Fibroblast of skin of left quadriceps (primary cell): ENCODE measurements at regions not wholly inside any gene's neighbourhood (a gene's known extent, or its start where the extent isn't known, plus 50 kb on each side); places are given as distances from the start of the nearest gene placed in this dataset.
A peak's percentile ranks its signal among the peaks of the same experiment; 100 is the strongest.
"Not testable (repeated sequence)": the region's sequence is repeated elsewhere in the genome, so short reads cannot be mapped to it uniquely, and the experiment has no call there.

ENCODE experiments used
- DNase-seq, 2 experiments: peaks; one replicate each; pipeline ENCODE4 v3.0.0-alpha.2; 2013; ENCODE audit warnings: low read depth in 2 of 2

DNA sequence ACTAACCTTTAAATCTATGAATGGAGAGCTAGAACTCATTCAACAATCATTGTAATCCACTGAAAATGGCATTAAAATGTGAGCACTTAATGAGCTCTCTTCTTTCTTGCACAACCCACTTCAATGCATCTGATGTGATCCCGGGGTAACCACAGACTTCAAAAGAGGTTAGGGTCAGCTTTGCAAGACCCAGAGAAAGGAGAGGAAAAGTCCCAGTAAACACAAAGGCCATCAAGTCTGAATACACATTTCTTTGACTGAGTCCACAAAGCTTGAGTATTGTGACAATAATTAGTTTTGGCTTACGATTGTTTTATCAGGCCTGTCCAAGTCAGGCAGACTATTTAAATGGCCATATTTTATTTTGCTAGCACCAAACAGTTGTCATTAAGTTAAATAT, 148.8 kb upstream of the ZNF608 start:
- no peak for DNase-seq

DNA sequence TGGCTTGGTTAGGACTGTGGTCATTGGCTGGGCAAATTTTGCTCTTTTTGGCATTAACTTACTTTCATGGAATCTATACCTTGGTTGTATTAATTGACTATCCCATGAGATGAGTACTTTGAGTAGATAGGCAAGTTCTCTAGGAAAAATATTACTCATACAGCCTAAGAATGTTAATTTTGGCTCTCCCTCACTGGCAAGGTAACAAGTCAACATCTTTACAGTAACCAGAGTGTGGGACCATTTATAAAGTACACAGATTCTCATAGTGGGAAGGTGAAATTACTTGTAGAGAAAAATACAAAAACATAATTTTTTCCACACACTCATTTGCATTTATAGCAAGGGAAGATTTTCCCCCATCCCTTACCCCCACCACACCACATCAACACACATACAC, 154.6 kb upstream of the ZNF608 start:
- no peak for DNase-seq

DNA sequence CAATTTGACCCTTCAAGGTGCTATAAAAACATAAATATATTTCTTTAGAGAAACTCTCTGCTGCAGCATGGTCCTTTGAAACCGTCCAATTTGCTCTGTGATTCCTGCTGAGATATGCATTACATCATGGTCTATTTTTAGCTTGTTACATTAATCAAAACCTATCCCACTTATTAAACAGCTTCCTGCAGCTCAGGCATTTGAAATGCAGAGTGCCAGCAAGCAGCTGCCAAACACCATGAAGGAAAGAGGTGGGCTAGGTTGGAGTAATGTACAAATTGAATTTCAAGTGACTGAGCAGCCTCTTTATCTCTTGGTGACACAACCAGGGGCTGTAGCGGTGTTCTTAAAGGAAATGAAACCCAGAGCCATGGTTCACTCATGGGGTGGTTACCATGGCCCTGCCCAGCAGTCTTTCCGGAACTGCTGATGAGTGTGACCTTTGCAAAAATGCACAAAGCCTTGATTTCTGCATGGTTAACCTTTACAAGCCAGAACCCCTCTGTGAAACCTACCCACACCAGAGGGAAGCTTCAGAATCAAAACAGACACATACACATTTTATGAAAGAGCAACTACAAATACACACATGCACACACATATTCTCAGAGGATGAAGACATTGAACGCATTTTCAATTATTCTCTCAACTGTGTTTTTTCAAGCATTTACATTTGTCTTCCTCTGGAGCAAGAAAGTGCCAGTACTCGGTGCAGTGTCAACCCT, 155.8 kb upstream of the ZNF608 start:
- DNase-seq: no peak

DNA sequence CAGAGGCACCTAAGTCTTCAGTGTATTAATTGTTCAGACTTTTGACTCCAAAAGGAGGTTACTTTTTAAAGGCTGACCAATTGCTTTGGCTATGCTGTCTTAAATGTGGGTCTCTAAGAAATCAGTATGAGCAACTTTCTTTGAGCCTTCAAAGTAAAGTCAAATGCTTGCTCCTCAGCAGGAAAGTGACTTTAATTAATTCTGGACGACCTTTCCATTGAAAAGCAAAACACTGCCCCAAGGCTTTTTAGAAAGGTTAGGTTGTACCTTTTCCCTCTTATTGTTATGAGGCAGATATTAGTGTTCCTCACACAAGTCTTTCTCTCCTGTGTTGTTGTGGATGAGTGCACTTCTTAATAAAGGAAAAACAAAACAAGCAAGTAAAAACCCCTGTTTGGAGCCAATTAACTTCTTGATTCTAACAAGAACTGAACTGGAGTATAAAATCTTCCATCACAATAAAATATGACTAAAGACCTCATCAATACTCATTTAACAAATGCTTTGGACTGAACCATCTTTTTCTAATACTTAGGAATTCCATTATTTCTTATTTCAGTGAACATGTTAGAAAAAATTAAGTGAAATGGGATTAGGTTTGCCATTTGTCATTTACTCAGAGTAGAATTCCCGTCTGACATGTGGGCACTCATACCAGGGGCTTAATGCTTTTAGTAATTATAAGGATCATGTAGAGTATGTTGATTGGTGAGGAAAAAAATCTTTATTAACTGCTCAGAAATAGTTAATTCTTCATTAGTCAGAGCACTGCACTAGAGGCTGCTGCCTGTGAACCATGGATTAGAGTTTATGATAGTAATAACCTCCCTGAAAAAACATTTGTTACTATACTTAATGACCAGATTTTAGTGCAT, 159.1 kb upstream of the ZNF608 start:
- DNase-seq: no peak

DNA sequence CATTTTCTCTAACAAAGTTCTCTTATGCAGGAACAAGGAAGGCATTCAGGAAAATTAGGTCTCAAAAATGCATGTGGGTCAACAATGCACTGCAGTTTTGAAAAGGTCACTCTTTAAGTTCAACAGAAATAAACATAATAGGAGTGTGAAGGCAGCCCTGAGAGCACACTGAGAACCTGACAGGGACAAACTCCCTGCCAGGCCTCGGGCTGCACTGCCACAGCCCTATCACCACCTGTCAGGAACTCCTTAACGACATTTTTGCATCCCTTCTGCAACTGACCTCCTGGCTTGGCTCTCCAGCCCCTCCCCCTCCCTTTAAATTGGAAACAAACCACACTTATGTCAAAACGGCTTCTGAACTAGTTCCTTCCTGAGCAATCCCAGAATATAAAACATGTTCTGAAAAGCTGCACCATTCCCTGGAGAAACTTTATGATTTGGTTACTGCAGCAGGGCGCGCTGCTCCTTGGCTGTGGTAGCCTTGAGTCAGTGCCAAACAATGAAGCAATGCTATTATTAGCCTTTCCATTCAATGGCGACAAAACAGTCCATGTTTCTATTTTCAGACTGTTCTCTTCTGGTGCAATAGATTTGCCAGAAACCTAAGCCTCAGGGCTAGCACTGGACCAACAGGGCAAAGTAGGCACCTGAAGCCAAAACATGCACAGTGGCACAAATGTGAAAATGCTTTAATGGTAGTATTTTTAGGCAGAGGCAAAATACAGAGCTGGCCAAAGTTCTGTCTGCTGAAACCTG, 160.1 kb upstream of the ZNF608 start:
- DNase-seq: peak; percentile 79 to 82

DNA sequence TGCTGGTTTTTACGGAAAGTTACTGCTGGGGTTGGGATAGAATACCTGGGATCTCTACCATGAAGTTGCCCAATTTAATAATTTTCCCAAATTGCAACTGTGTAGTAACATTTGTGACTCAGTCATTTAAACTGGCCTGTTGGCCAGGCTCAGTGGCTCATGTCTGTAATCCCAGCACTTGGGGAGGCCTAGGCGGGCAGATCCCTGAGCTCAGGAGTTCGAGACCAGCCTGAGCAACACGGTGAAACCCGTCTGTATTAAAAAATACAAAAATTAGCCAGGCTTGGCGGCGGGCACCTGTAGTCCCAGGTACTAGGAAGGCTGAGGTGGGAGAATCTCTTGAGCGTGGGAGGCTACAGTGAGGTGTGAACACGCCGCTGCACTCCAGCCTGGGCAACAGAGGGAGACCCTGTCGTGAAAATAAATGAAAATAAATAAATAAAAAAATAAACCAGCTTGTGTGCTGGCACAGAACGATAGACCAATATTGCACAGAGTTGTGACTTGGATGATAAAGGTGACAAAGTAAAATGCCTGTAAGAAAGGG, 160.7 kb upstream of the ZNF608 start:
- DNase-seq: no peak

DNA sequence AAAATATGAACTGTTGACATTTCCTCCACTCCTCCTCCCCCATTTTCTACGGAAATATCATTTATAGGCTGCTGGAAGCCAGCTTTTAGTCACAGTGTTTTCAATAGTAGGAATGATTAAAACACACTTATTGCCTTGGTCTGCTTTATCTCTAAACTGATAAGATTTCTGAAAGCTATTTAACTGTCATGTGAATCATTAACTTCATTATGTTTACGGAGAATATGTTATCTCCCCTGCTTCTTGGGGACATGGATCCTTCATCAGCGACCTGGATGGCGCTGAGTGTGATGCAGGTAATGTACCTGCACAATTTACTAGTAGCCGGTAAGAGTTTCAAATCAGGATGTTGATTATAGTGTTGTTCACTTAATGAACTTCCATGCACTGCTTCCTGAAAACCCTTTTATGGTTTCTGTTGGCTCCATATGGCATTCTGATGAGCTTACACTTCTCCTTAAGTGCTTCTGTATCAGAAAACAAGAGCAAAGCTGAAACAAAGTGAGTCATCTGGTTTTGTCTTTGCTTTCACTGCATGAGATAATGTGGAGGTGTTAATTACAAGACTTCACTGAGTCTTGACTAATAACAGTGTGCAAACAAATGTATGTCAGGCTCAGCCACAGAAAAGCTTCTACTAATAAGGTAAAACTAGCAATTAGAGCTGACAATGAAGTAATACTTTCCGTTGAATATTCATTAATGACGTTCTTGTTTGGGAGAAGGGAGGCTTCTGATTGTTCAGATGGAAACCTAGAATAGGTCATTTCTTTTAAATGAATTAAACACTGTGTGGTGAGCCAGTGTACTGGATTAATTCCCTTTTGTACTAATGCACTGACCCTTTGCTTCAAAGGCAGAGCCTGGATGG, 162.4 kb upstream of the ZNF608 start:
- peak in 1 of 2 experiments; percentile 48 for DNase-seq

DNA sequence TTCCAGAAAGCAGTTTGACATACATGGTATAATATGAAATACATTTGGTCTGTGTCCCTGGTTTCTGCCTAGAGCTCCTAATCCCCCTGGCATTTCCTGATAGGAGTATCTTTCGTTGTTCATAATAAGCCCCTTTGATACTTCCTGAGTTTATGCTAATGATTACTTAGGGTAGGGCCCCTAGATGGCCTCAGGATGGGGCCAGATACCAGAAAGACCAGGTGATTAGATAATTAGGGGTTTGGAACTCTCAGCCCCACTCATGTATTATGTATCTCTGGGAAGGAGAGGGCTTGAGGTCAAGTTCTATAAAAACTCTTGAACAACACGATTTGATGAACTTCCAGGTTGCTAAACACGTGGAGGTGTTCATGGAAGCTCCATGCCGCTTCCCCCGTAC, 163.3 kb upstream of the ZNF608 start:
- DNase-seq: no peak

DNA sequence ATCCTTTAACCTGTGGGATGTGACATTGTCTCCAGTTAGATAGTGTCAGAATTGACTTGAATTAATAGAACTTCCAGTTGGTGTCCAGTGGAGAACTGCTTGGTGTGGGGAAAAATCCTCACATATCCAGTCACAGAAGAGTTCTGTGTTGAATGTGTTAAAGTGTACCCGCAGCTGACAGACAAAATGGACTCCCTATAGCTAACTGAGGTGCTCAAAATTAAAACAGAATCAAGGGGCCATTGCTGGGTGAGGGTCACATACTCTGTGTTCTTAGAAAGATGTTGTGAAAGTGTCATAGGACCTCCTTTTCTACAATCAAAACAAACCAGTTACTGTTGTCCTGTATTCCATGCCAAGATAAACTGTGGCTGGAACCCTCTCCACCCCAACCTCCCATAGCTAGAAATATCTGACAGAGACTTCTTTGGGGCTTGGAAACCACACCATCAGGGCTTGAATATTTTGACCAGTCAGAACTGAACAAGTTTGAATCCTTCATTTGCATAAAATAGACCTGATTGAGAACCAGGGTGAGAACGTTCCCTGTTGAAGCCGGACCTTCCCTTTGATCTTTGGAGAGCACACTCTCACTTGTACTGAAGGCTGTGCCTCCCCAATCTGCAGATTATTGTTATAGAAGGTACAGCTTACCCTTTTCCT, 164.0 kb upstream of the ZNF608 start:
- DNase-seq: no peak

DNA sequence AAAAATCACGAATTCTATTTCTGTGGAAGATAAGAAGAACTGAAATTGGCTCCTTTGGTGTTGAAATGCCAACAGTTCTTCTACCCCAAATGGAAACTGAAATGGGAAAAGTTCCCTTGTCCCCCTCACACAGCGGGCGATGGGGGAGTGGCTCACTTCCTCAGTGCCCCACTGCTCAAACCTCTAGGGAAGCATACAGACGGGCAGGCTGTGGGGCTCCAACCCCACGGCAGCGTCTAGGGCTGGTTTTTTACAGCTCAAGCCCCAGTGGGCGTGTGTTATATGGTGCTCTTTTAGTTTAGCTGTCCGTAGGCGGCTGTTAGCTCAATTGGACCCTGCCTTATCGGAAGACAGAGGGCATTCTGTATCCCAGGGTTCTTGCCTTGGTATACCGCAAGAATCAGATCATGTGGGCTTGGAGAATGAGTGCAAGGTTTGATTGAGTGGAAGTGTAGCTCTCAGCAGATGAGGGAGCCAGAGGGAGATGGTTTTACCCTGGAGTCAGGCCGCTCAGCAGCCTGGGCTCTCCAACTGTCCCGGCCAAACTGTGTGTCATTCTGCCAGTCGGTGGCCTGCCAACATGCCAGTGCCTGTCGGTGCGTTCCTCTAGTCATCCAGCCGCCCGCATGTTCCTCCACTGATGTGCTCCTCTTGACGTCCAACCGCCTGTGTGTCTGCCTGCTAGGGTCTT, 166.3 kb upstream of the ZNF608 start:
- no peak for DNase-seq

DNA sequence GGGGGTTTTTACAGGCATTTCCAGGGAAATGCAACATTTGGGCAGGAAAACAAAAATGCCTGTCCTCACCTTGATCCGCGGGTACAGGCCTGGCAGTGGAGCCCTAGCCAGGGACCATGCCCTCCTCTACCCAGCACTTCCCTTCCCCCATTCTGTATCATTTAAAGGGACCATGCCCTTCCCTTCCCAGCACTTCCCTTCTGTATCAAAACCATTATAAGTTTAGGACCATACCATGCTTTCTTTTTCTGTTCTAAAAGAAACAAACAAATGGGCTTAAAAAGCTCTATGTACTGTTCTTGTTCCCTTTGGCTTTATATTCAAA, 166.9 kb upstream of the ZNF608 start:
- no peak for DNase-seq

DNA sequence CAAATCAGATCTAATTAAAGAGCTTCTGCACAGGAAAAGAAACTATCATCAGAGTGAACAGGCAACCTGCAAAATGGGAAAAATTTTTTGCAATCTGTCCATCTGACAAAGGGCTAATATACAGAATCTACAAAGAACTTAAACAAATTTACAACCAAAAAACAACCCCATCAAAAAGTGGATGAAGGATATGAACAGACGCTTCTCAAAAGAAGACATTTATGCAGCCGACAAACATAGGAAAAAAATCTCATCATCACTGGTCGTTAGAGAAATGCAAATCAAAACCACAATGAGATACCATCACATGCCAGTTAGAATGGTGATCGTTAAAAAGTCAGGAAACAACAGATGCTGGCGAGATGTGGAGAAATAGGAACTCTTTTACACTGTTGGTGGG, 169.9 kb upstream of the ZNF608 start:
- not testable (repeated sequence) for DNase-seq

DNA sequence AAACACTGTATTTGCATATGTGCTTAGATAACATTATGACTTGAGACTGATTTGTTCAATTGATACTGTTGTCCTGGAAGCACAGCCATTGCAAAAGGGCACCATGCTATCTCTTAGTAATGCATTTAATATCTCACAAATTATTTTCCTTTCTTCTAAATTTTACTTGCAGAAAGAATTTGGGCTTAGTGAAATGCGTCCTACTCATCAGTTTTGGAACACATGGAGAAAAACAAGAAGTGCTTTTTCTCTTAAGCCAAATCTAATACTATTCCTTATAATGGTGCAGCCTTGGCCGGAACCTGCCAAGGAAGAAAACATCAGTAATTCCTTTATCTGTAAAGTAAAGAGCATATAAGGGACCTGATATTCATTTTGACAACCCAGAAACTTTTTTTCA, 172.2 kb upstream of the ZNF608 start:
- no peak for DNase-seq

DNA sequence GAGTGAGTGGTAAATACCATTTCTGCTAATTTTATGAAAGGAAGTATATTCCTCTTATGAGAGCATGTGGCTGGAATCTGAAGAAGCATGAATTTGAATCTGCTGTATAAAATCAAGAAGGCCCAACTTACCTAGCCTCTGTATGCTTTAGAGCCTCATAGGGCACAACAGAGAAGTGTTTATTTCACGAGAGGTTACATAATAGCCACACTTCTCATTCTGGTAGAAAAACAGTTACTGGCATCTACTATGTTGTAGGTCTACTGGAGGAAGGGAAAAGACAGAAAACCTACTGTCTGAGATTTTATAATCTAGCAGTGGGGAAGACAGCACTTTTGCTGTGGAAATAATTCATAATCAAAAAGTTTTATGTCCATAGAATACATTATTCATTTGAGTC, 172.6 kb upstream of the ZNF608 start:
- DNase-seq: no peak

DNA sequence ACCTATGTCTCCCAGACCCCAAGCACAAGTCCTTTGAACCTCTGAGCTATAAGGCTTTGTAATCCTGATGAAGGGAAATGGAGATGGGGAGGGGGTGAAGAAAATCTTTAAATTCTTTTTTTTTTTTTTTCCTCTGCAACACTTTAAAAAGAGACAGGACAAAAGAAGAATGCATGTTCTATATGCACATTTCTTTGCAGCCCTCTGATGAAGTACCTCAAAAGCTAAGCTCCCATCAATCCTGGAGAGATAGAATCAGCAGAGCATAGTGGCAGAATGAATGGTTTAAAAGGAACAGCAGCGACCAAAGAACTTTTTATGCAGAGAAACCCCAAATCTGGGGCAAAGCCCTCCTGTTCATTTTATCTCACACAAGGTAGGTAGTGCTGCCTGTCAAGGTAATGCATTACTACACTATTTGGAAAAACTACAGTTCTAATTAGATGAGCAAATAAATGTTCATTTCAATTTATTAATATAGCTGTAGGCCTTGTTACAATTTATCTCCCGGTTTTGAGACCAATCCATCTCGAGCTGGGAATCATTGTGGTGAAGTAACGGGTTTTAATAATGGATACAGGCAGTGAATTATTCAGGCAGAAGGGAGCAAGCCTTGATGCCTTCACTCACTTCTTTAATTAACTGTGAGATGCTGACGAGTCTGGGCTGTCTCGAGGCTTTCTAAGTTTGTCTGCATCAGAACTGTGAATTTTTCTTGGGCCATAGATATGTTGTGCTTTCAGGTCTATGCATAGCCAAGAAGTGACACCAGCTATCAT, 173.5 kb upstream of the ZNF608 start:
- DNase-seq: no peak

DNA sequence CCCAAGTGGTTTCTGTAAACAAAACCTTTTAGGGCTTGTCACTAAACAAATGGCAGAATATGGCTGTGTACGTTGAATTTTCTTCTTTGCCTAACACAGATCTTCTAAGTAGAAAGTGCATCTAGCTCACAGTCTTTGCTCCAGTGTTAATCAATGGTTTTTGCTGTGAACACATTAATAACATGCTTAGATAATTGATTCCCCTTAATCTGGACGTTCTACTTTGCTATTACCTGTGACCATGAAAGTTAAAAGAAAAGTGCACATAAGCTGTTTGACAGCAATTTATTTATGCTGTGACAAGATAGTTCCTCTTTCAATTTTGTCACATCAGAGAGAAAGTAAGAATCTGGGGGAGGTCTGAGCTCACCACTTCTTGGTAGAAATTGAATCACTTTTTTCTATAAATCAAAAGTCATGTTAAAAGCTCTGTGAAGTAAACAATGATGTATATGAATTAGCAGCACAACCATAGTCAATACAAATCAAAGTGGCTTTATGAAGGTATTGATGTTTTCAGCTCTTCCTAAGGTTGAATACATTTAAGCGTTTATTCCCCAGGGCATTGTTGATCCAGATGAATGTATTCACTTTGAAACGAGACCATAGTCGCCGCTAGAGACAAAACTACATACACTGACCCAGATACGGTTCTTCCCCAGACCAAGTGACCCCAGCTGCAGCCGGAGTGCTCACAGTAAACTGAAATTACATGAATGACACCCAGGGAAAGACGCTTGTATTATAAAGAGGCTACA, 174.6 kb upstream of the ZNF608 start:
- no peak for DNase-seq

DNA sequence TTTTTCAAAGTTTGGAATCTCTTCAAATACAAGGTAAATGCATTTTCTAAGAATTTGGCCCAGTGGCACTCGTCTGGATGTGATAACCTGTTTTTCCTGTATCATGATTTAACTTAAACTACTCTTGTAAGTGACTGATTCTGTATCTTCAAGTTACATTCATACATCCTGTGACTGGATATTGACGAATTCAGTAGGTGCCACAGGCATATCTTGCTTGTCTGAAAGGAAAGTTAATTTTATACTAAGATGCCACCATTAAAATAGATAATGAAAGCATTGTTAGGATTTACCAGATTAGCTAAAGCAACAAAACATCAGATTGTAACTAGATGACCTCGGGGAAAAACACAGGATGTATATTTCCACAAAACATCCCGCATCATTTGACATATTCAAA, 175.3 kb upstream of the ZNF608 start:
- DNase-seq: no peak

DNA sequence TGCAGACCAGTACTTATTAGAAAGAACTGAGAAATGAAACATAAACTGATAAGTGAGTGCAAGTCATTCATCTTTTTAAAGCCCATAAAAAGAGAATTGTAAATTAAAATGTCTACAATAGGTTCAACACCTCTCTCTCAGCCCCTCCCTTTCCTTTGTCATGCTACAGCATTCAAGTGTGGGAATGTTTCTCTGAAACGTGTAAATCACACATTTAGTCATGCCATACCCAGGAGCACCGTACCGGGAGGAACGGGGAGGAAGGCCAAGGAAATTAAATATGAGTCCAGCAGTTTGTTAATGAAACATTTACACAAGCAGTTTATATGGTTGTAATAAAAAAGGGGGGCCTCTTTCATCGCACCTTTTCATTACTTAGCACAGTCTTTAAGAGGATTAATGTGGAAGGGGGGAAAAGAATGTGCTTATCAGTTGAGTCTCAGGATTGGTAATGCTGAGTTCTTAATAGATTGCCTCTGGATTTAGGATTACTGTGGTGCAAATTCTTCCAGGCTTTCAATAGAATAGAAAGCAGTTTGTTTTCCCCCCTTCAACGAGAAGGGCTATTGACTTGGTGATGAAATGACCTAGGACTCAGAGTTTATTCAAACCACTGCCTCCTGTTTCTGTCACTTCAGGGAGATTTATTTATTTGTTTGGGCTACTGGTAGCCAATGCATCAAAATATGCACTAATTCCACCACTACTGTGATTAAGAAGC, 176.0 kb upstream of the ZNF608 start:
- no peak for DNase-seq
